Anterior cingulate cortex (tissue), 58 donors: ENCODE measurements at regions not wholly inside any gene's neighbourhood (a gene's known extent, or its start where the extent isn't known, plus 50 kb on each side); places are given as distances from the start of the nearest gene placed in this dataset.

Experiments used
- DNase-seq, 58 donors: peaks; one replicate each; lab custom pipeline; 2025; lab: John Stamatoyannopoulos, UW

- DNase-seq, result no peak
These were observed 219.1 kb upstream of the KLF6 start for GRCh38 chr10:4004144-4004543.

DNA sequence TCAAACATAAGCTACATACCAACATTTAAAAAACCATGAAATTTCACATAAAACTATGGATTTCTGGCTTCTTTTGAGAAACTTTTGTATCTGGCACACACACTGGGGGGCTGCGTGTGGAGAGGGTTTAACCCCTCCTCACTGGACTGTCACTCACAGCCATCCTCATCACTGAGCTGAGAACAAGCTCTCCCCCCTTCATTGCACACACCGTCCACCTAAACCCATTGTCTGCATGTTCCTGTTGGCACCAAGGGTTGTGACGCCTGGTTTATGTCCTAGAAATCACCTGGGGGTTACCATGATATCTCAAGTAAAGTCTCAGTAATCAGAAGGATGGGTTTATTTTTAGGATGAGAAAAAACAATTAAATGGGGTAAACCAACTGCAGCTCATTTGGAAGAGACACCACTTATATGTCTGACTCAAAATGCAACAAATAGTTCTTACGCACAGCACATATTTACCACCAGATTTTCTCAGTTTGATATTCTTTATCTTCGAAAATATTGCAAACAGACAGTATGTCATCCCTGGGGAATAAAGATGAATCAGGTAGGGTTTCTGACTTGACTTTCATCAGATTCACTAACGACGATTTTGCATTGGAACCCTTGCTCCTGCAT, 218.5 kb upstream of the KLF6 start:
- DNase-seq, result no peak

GRCh38 chr10:4001811-4002210, 216.8 kb upstream of the KLF6 start:
- no peak for DNase-seq

DNA sequence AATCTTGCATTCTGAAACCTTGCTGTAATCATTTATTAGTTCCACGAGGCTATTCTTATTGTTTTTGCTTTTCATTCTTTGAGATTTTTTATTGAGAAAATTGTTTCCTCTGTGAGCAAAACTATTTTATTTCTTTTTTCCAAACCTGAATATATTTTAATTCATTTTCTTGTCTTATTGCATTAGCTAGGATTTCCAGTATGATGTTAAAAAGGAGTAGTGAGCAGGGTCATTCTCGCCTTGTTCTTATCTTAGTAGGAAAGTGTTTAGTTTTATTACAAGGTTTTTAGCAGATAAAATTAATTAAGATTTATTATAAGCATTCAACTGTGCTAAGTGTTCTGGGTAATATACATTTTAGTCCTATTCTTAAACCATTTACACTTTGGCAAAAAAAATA, 214.6 kb upstream of the KLF6 start:
- no peak for DNase-seq

DNA sequence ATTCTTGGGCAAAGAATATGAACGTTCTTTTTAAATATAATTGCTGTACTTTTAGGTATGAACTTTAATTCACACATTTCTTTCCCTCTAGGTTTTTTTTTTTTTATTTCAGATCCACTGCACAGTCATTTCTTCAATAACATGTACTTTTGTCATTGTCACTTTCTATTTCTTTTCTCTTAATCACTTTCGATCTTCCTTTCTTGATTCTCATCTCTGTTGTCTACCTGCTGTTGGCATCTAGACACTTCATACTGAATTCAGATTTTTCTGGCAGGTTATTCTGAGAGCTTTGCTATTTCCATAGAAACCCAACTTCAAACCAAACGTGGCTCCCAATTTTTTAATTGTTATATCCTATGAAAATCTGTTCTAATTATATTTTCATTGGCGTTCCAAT, 211.7 kb upstream of the KLF6 start:
- DNase-seq, result no peak

DNA sequence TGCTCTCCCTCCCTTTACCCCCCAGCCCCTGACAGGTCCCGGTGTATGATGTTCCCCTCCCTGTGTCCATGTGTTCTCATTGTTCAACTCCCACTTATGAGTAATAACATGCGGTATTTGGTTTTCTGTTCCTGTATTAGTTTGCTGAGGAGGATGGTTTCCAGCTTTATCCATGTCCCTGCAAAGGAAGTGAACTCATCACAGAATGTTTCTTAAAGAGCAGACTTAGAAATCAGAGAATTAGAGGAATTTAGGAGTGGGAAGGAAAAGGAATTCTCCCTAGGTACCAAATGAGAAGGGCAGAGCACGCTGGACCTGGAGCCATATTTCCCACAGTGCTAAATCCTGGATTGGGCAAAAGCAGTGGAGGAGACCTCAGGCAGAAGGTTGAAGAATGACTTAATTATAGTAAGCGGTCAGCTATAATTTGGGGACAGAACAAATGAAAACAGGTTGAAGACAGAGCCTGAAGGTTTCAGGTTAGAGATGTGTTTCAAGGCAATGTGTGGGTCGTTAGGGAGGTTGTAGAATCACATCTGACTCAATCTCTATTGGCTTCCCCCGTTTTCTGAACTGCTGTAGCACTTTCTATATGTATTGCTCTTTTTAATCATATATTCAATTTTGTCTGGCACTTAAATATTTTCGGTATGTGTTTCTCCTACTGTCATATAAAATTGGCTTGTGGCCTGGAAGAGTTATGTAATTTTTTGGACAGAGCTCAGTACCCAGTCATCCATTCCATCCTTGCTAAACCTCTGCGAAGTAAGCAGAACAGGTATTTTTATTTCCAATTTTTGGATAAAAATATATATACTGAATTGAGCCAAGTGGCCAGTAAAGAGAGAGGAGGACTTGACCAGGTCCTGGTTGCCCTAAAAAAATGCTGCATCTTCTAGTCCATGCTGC, 210.5 kb upstream of the KLF6 start:
- no peak for DNase-seq

- DNase-seq, result no peak
These were observed 207.6 kb upstream of the KLF6 start for GRCh38 chr10:3992382-3993178.

- no peak for DNase-seq
These were observed 205.3 kb upstream of the KLF6 start for GRCh38 chr10:3990307-3990706.

DNA sequence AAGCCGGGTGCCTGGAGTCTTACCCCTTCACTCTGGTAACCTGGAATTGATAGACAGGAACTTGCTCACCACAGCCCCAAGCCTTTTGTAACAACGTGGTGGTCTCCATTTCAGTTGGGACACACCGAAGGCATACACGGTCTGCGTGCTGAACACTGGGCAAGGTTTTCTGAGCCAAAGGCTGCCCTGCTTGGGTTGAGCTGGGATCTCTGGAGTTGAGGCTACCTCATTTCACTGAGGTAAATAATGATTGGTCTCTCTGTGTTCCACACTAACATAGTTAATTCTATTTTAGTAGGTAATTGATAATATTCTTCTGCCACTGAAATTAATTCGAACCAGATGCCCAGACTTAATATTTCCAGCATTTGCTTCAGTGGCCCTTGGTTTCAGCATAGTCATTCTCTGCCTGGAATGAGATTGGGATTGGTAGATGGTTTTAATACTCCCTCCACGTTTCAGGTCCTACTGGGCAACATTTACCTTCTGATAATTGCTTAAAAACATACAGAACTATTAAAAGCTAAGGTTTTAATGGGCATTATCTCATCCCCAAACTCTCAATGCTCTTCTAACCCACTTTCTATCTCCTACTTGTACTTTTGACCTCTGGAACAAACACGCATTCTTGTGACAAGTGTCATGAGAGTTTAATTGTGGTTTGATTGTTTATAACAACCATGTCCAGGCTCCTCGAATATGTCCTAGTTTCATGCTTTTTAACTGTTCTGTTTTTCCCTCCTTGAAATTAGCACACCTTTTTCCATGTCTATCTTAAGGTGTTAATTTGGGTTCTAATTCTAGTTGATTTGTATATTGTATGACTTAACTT, 202.3 kb upstream of the KLF6 start:
- no peak for DNase-seq

GRCh38 chr10:3986493-3987142, 201.6 kb upstream of the KLF6 start:
- DNase-seq, result no peak

DNA sequence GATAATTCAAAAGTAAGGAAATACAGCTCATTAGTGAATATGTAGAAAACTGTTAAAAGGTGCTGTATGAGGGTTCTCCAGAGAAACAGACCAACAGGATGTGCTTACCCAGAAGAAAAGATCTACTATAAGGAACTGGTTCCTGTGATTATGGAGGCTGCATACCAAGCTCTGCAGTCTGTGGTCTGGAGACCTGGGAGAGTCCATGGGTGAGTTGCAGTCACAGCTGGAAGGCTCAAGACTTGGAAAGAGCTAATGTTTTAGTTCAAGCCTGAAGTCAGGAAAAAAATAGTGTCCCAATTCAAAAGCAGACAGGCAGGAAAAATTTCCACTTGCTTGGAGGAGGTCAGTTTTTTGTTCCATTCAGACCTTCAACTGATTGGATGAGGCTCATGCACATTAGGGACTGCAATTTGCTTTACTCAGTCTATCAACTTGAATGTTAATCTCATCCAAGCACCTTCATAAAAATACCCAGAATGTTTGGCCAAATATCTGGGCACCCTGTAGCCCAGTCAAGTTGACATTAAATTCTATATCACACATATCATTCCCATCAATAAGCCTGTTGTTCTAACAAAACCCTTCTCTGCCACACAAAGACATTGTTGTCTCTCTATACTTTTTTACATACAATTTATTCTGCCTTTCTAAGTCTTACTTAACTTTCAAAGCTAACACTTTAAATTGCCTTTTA, 197.9 kb upstream of the KLF6 start:
- no peak for DNase-seq

DNA sequence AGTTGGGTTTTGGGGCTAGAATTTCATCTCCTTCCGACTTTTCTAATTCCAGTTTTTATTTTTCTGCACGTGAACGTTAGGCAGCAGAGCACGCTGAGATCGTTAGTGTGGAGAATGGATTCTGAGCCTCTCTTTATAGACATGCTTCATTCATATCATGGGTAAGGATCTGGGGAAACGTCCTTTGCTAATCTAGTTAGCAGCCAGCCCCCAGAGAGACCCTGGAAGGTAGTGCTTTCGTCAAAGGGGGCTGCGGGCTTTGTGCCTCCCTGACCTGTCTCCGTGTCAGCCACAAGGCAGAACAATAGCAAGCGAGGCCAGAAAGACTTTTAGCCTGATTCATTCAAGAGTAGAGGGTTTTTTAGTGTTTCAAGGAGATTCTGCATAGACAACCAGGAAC, 196.3 kb upstream of the KLF6 start:
- DNase-seq, result no peak

GRCh38 chr10:3980660-3981059, 195.7 kb upstream of the KLF6 start:
- DNase-seq, result no peak

DNA sequence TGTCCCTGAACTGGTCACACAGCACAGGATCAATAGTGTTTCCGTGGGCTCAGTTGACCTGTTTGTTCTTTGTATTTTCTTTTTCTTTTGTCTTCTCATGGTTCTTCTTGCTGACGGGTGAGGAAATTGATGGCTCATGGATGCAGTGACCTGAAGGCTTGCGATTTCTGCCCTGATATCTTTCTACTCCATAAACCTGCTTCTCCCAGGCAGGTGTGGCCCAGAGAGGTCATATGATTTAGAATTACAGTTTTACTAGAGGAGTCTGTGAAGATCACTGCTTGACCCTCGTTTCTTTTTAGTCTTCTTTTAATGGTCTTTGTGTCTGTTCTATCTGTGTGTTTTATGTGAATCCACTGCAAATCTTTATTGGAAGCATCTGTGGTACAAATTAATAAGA, 195.1 kb upstream of the KLF6 start:
- no peak for DNase-seq

GRCh38 chr10:3978761-3979160, 193.8 kb upstream of the KLF6 start:
- DNase-seq, result no peak

DNA sequence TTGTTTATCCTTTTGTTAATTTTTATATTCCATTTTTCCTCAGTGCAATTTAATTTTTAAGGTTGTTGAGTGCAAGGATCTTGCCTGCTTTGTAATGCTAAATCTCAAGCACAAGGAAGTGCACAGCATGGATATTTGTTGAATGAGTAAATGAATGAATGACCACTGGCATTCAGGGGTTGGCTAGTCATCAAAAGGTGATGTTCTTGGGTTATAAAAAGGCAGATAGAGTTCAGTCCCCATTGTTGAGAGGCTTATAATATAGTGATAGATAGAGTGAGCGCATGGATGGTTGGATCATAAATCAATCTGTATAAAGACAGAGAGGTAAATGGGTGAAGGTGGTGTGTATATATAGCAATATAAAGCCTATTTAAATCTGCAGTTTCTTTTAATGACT, 193.2 kb upstream of the KLF6 start:
- DNase-seq, result no peak

DNA sequence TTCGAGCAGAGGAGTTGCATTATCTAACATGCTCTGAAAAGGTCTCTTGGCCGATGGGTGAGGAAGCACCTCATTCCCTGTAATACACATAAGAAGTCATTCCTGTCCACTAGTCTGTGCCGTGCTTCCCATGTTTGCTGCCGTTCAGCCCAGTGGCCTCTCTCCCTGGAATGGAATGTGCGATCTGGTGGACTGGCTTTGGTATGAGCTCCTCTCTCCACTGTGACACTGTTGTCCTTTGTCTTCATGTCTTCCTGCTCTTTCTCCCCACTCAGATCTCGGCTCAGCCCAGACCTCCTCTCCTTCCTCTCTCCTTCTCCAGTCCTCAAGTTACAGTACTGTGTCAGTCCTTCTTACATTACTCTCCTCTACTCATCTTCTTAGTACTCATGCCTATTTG, 192.8 kb upstream of the KLF6 start:
- no peak for DNase-seq

DNA sequence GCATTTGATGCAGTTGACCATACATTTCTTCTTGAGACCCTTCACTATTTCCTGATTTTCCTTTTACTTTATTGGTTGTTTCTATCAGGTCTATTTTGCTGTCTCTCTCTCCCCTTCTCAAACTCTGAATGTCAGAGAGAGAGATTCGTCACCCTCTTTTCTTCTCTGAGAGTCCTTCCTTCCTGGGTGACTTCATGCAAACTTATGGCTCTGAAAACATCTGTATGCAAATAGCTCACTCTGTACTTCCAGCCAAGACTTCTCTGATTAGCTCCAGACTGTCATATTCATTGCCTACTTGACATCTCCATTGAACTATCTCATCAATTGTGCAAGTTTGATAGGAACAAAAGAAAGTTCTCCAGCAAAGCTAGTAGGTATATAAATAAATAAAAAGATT, 191.7 kb upstream of the KLF6 start:
- no peak for DNase-seq

GRCh38 chr10:3976171-3976570, 191.2 kb upstream of the KLF6 start:
- no peak for DNase-seq
